ENCODE measurements at regions not wholly inside any gene's neighbourhood (a gene's known extent, or its start where the extent isn't known, plus 50 kb on each side); places are given as distances from the start of the nearest gene placed in this dataset.
A peak's percentile ranks its signal among the peaks of the same experiment; 100 is the strongest.

GRCh38 chrX:116284400-116284799 lies 113.9 kb downstream of the AGTR2 start:
- ATAC-seq (no peak), FAIRE-seq (no peak), DNase-seq (no peak)
- intact Hi-C loops (cut with DNase I) = no loop called here
- TF ChIP-seq CTCF (IDR thresholded peaks at IDR 0.05) = no peak
- Histone ChIP-seq H3K9me3 (no peaks in the 10 kb centered on the region), H3K27me3 (no peaks in the 10 kb centered on the region), H3K4me1 (no peaks in the 10 kb centered on the region), H3K27ac (no peak overlapping the region), H3K36me3 (no peaks in the 10 kb centered on the region), H3K4me3 (no peak overlapping the region)
- WGBS, 2 donors = 46 to 59% methylated on average over 2 of the region's 2 CpGs

GRCh38 chrX:116285501-116285900 lies 115.0 kb downstream of the AGTR2 start:
- no peak overlapping the region for H3K4me3 ChIP-seq
- no peaks in the 10 kb centered on the region for H3K36me3 ChIP-seq
- H3K27me3 ChIP-seq = no peaks in the 10 kb centered on the region
- no peaks in the 10 kb centered on the region for H3K4me1 ChIP-seq
- FAIRE-seq (no peak), ATAC-seq (no peak), DNase-seq (no peak)
- no peaks in the 10 kb centered on the region for H3K9me3 ChIP-seq
- H3K27ac ChIP-seq = no peak overlapping the region
- TF ChIP-seq CTCF (IDR thresholded peaks at IDR 0.05) = no peak
- intact Hi-C loops (cut with DNase I) = no loop called here

GRCh38 chrX:116289592-116289991 lies 119.0 kb downstream of the AGTR2 start:
- intact Hi-C loops (cut with DNase I) = no loop called here
- TF ChIP-seq CTCF (IDR thresholded peaks at IDR 0.05) = no peak
- DNase-seq (no peak), FAIRE-seq (no peak), ATAC-seq (no peak)
- no peak overlapping the region for H3K4me3 ChIP-seq
- H3K27me3 ChIP-seq = no peaks in the 10 kb centered on the region
- no peaks in the 10 kb centered on the region for H3K36me3 ChIP-seq
- H3K27ac ChIP-seq = no peak overlapping the region
- no peaks in the 10 kb centered on the region for H3K4me1 ChIP-seq
- H3K9me3 ChIP-seq = no peaks in the 10 kb centered on the region

GRCh38 chrX:116290359-116290758 lies 119.8 kb downstream of the AGTR2 start:
- 35 to 59% methylated on average over 1 of the region's 1 CpG for WGBS, 2 donors
- FAIRE-seq (peak; percentile 65), DNase-seq (no peak), ATAC-seq (no peak)
- Histone ChIP-seq H3K4me3 (no peak overlapping the region), H3K27ac (no peak overlapping the region), H3K9me3 (no peaks in the 10 kb centered on the region), H3K27me3 (no peaks in the 10 kb centered on the region), H3K36me3 (no peaks in the 10 kb centered on the region), H3K4me1 (no peaks in the 10 kb centered on the region)
- intact Hi-C loops (cut with DNase I) = no loop called here
- no peak for TF ChIP-seq CTCF (IDR thresholded peaks at IDR 0.05)

- no peaks in the 10 kb centered on the region for H3K9me3 ChIP-seq
- ATAC-seq (no peak), DNase-seq (no peak), FAIRE-seq (no peak)
- H3K27me3 ChIP-seq = peaks cover 0 to 4% (median 0%) of the 10 kb centered on the region in 4 donors
- 80 to 86% methylated on average over 4 of the region's 4 CpGs for WGBS, 2 donors
- no peak for TF ChIP-seq CTCF (IDR thresholded peaks at IDR 0.05)
- no peak overlapping the region for H3K4me3 ChIP-seq
- H3K4me1 ChIP-seq = no peaks in the 10 kb centered on the region
- no peak overlapping the region for H3K27ac ChIP-seq
- H3K36me3 ChIP-seq = no peaks in the 10 kb centered on the region
- intact Hi-C loops (cut with DNase I) = no loop called here
Measured at GRCh38 chrX:116292183-116292582, 121.6 kb downstream of the AGTR2 start.
